GM12878 (cell line): ENCODE measurements at regions not wholly inside any gene's neighbourhood (a gene's known extent, or its start where the extent isn't known, plus 50 kb on each side); places are given as distances from the start of the nearest gene placed in this dataset.

Source experiments
- ATAC-seq: fragments of 200-7000 bp; cut with Tn5 transposase; 3 replicates; pipeline ENCODE4 v1.9.1; 2020; ENCODE audit warnings: mild to moderate bottlenecking, moderate library complexity
- BruUV-seq: library from RNA; stranded (reverse); fragments of 400-500 nt; replicated peaks from 2 replicates; lab custom pipeline; 2021; lab: Mats Ljungman, UMichigan
- CTCF ChIA-PET: fragments of 300-600 bp; sonication (Branson Sonifier 250); formaldehyde crosslinking; extraction: SDS; loops from one replicate; lab custom pipeline; 2021; ENCODE audit warnings: inconsistent platforms; lab: Yijun Ruan, JAX
- POLR2A ChIA-PET: fragments of 350-600 bp; formaldehyde crosslinking; extraction: SDS; loops from one replicate; lab custom pipeline; 2021; ENCODE audit warnings: inconsistent platforms; lab: Charles Lee
- RAD21 ChIA-PET: fragments of 300-600 bp; sonication (Branson Sonifier 250); formaldehyde crosslinking; loops from one replicate; lab custom pipeline; 2023; ENCODE audit warnings: antibody characterized with exemption; ENCODE audit not compliant: unreplicated experiment; lab: Charles Lee
- SMC1A ChIA-PET: fragments of 300-600 bp; sonication (Branson Sonifier 250); formaldehyde crosslinking; loops from one replicate; lab custom pipeline; 2023; ENCODE audit not compliant: unreplicated experiment, uncharacterized antibody; lab: Charles Lee
- DNase-seq: peaks from one replicate; pipeline ENCODE4 v3.0.0-alpha.2; 2011; ENCODE audit warnings: low read depth, low spot score
- FAIRE-seq: peaks from 3 replicates; lab custom pipeline; 2011; peaks lifted over from hg19 to GRCh38; lab: Jason Lieb, UNC
- H2AFZ ChIP-seq: 2 replicates; pipeline ENCODE4 v1.6.0; 2011; ENCODE audit warnings: low read depth, low read length, control low read depth; ENCODE audit not compliant: control insufficient read depth
- H3K27ac ChIP-seq: 2 replicates; pipeline ENCODE4 v1.5.1; 2011; ENCODE audit warnings: control low read depth; ENCODE audit not compliant: control insufficient read depth, insufficient read depth
- H3K27me3 ChIP-seq, 2 experiments: replicated peaks in 1 of 2; 2 replicates each; pipeline versions ENCODE4 v1.6.0 to v1.6.1; 2011; ENCODE audit warnings: low read length in 1 of 2; ENCODE audit not compliant: control insufficient read depth in 2 of 2, insufficient read depth in 2 of 2
- H3K36me3 ChIP-seq, 2 experiments: 2 replicates each; pipeline ENCODE4 v1.5.1; 2011; ENCODE audit warnings: low read length in 1 of 2; ENCODE audit not compliant: control insufficient read depth in 2 of 2, insufficient read depth in 2 of 2
- H3K4me1 ChIP-seq: 2 replicates; pipeline ENCODE4 v1.6.1; 2011; ENCODE audit warnings: mild to moderate bottlenecking, low read length, moderate library complexity, mixed read lengths; ENCODE audit not compliant: control insufficient read depth, insufficient read depth
- H3K4me2 ChIP-seq: 2 replicates; pipeline ENCODE4 v1.6.0; 2011; ENCODE audit warnings: control low read depth; ENCODE audit not compliant: control insufficient read depth, insufficient read depth
- H3K4me3 ChIP-seq: fragments of 200-600 bp; sonication (generic); 2 replicates; pipeline ENCODE4 v1.5.1; 2016
- H3K79me2 ChIP-seq: 2 replicates; pipeline ENCODE4 v1.6.0; 2011; ENCODE audit warnings: low read length; ENCODE audit not compliant: control insufficient read depth, insufficient read depth
- H3K9ac ChIP-seq: 2 replicates; pipeline ENCODE4 v1.8.0; 2011; ENCODE audit warnings: low read length, control low read depth, mixed read lengths; ENCODE audit not compliant: control insufficient read depth, insufficient read depth
- H3K9me3 ChIP-seq: replicated peaks from 3 replicates; pipeline ENCODE4 v1.5.1; 2011; ENCODE audit warnings: mild to moderate bottlenecking, low read length; ENCODE audit not compliant: control insufficient read depth, insufficient read depth
- H4K20me1 ChIP-seq: 2 replicates; pipeline ENCODE4 v1.6.0; 2011; ENCODE audit not compliant: control insufficient read depth, insufficient read depth
- BHLHE40 ChIP-seq, 2 experiments: fragments of 450-650 bp in 1 of 2; IDR thresholded peaks; 2 replicates each; pipeline ENCODE4 v1.6.1; 2011 to 2017; ENCODE audit warnings: low read depth in 2 of 2, borderline replicate concordance in 1 of 2, improper control_type of control experiment in 1 of 2, low read length in 1 of 2, mild to moderate bottlenecking in 1 of 2
- BMI1 ChIP-seq: fragments of 450-650 bp; IDR thresholded peaks from 2 replicates; pipeline ENCODE4 v1.6.1; 2016; ENCODE audit warnings: mild to moderate bottlenecking, moderate library complexity, borderline replicate concordance
- CTCF ChIP-seq, 3 experiments: IDR thresholded peaks in 2 of 3; conservative IDR thresholded peaks in 1 of 3; 2 replicates each; pipeline ENCODE4 v1.5.1; 2011; ENCODE audit warnings: low read depth in 3 of 3, low read length in 3 of 3, mild to moderate bottlenecking in 3 of 3, control low read depth in 2 of 3, moderate library complexity in 2 of 3, inconsistent platforms in 1 of 3, mixed read lengths in 1 of 3; ENCODE audit not compliant: control insufficient read depth in 2 of 3, insufficient read depth in 1 of 3; ENCODE audit errors: extremely low read depth in 1 of 3
- E2F8 ChIP-seq: fragments of 450-650 bp; IDR thresholded peaks from 2 replicates; pipeline ENCODE4 v1.6.1; 2018; ENCODE audit warnings: mild to moderate bottlenecking, low read depth, moderate library complexity; ENCODE audit not compliant: partially characterized antibody
- EGR1 ChIP-seq, 2 experiments: IDR thresholded peaks; 1 replicate in 1 of 2; 2 replicates in 1 of 2; pipeline ENCODE4 v1.6.1; 2011 to 2012; ENCODE audit warnings: low read depth in 2 of 2, low read length in 2 of 2, borderline replicate concordance in 1 of 2, mild to moderate bottlenecking in 1 of 2, moderate library complexity in 1 of 2
- GATAD2B ChIP-seq: fragments of 450-650 bp; conservative IDR thresholded peaks from 2 replicates; pipeline ENCODE4 v1.6.1; 2017; ENCODE audit warnings: low read depth, mild to moderate bottlenecking, moderate library complexity
- NBN ChIP-seq: fragments of 450-650 bp; IDR thresholded peaks from 2 replicates; pipeline ENCODE4 v1.6.1; 2016
- NFYB ChIP-seq: IDR thresholded peaks from 2 replicates; pipeline ENCODE4 v1.6.1; 2011; ENCODE audit warnings: low read depth, mild to moderate bottlenecking, low read length, improper control_type of control experiment, moderate library complexity; ENCODE audit not compliant: insufficient read depth
- PAX8 ChIP-seq: fragments of 450-650 bp; IDR thresholded peaks from 2 replicates; pipeline ENCODE4 v1.6.1; 2017; ENCODE audit warnings: mild to moderate bottlenecking, moderate library complexity
- RCOR1 ChIP-seq: conservative IDR thresholded peaks from 2 replicates; pipeline ENCODE4 v1.6.1; 2012; ENCODE audit warnings: low read depth, low read length, improper control_type of control experiment
- RUNX3 ChIP-seq: IDR thresholded peaks from 2 replicates; pipeline ENCODE4 v1.6.1; 2012; ENCODE audit warnings: low read length, inconsistent platforms
- SMAD5 ChIP-seq: IDR thresholded peaks from 2 replicates; pipeline ENCODE4 v1.6.1; 2016; ENCODE audit warnings: antibody characterized with exemption, low read depth
- WGBS: methylation state at CpG from one replicate; pipeline ENCODE4 v1.1.6; 2016; ENCODE audit warnings: low lambda C conversion rate; ENCODE audit not compliant: insufficient replicate concordance, insufficient coverage; ENCODE audit errors: missing lambda C conversion rate; 5-methylcytosine and 5-hydroxymethylcytosine counted together
- in situ Hi-C: fragments of 300-500 bp; cut with MboI; formaldehyde crosslinking; loops from 9 replicates; pipeline ENCODE4 v1.14.3; 2018; ENCODE audit warnings: mixed read lengths
- intact Hi-C: fragments of 100-400 bp; cut with micrococcal nuclease; formaldehyde crosslinking; loops from one replicate; pipeline ENCODE4 v1.14.2; 2022; ENCODE audit not compliant: unreplicated experiment
- TF ChIP-seq, protein P1 (sequence below): fragments of 450-650 bp; IDR thresholded peaks from 2 replicates; pipeline ENCODE4 v1.6.1; 2016; ENCODE audit warnings: mild to moderate bottlenecking
- TF ChIP-seq, protein P2 (sequence below): fragments of 450-650 bp; IDR thresholded peaks from 2 replicates; pipeline ENCODE4 v1.6.1; 2016; ENCODE audit warnings: mild to moderate bottlenecking

DNA sequence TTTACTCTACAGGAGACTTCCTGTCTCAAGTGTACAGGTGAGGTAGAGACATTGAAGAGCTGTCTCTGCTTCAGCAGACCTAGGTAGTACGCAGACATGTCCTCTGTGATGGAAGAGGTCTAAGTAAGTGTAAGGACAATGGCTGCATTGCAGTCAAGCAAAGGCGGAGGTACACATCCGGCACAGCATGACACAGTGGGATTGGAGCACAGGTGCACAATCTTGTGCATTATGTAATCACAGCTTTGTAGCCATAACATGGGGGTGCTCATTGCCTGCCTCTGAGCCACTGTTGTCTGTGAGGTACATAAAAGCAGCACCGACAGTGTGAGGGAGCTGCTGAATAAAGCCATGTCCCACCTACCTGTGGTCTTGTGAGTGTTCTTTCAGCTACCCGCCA is 66.4 kb upstream of the CCDC190 start:
- H2AFZ ChIP-seq = no peak overlapping the region
- H3K27ac ChIP-seq = no peak overlapping the region
- no TSS peak for BruUV-seq
- RAD21 ChIA-PET = no interaction called here
- SMC1A ChIA-PET = interaction anchor here (1.8 to 2.0 kb wide), 2 partner anchors 10 to 13 kb away, joined by 4 read pairs; no protein-coding TSS in a partner anchor
- 58% methylated on average over 5 of the region's 5 CpGs for WGBS
- H3K9me3 ChIP-seq = no peaks in the 10 kb centered on the region
- H3K9ac ChIP-seq = no peak overlapping the region
- no peak for DNase-seq
- POLR2A ChIA-PET = no interaction called here
- TF ChIP-seq NBN (no peak), CTCF (IDR thresholded peaks at IDR 0.05 in 2 of 3, conservative IDR thresholded peaks at IDR 0.05 in 1 of 3; ENCODE audit: control insufficient read depth in 2 of 3, extremely low read depth in 1 of 3, insufficient read depth in 1 of 3, low read depth in 3 of 3, low read length in 3 of 3) (no peak), GATAD2B (no peak), E2F8 (no peak), NFYB (no peak), RUNX3 (no peak), EGR1 (IDR thresholded peaks at IDR 0.05; ENCODE audit: borderline replicate concordance in 1 of 2, low read depth in 2 of 2, low read length in 2 of 2) (no peak), SMAD5 (no peak), RCOR1 (no peak), BMI1 (no peak), PAX8 (no peak), BHLHE40 (IDR thresholded peaks at IDR 0.05; ENCODE audit: borderline replicate concordance in 1 of 2, low read depth in 2 of 2, low read length in 1 of 2) (no peak)
- TF ChIP-seq, protein P1, sequence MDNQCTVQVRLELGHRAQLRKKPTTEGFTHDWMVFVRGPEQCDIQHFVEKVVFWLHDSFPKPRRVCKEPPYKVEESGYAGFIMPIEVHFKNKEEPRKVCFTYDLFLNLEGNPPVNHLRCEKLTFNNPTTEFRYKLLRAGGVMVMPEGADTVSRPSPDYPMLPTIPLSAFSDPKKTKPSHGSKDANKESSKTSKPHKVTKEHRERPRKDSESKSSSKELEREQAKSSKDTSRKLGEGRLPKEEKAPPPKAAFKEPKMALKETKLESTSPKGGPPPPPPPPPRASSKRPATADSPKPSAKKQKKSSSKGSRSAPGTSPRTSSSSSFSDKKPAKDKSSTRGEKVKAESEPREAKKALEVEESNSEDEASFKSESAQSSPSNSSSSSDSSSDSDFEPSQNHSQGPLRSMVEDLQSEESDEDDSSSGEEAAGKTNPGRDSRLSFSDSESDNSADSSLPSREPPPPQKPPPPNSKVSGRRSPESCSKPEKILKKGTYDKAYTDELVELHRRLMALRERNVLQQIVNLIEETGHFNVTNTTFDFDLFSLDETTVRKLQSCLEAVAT = no peak
- TF ChIP-seq, protein P2, sequence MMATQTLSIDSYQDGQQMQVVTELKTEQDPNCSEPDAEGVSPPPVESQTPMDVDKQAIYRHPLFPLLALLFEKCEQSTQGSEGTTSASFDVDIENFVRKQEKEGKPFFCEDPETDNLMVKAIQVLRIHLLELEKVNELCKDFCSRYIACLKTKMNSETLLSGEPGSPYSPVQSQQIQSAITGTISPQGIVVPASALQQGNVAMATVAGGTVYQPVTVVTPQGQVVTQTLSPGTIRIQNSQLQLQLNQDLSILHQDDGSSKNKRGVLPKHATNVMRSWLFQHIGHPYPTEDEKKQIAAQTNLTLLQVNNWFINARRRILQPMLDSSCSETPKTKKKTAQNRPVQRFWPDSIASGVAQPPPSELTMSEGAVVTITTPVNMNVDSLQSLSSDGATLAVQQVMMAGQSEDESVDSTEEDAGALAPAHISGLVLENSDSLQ = no peak
- no peaks in the 10 kb centered on the region for H3K36me3 ChIP-seq
- in situ Hi-C loops (no loop called here), intact Hi-C loops (no loop called here)
- H3K4me1 ChIP-seq = no peaks in the 10 kb centered on the region
- no peak for ATAC-seq
- H3K79me2 ChIP-seq = no peaks in the 10 kb centered on the region
- no peak overlapping the region for H3K4me3 ChIP-seq
- FAIRE-seq = no peak
- H3K27me3 ChIP-seq = no peaks in the 10 kb centered on the region; a peak in 1 of 4 replicates
- CTCF ChIA-PET = no interaction called here
- H4K20me1 ChIP-seq = no peaks in the 10 kb centered on the region
- no peak overlapping the region for H3K4me2 ChIP-seq
